SK-N-SH treated with all-trans-retinoic acid at 6 μM for 48 hours (cell line): ENCODE measurements at regions not wholly inside any gene's neighbourhood (a gene's known extent, or its start where the extent isn't known, plus 50 kb on each side); places are given as distances from the start of the nearest gene placed in this dataset.

Experiments
- ARNTL ChIP-seq: fragments of 450-650 bp; formaldehyde crosslinking; IDR thresholded peaks from 2 replicates; pipeline ENCODE4 v1.5.0; 2020; ENCODE audit warnings: low read depth, mild to moderate bottlenecking, moderate library complexity, borderline replicate concordance
- ESRRG ChIP-seq: fragments of 250-450 bp; sonication (Bioruptor Pico); IDR thresholded peaks from 2 replicates; pipeline ENCODE4 v1.6.1; 2021; ENCODE audit warnings: mild to moderate bottlenecking
- PATZ1 ChIP-seq: fragments of 250-450 bp; sonication (Bioruptor Pico); IDR thresholded peaks from 2 replicates; pipeline ENCODE4 v1.8.0; 2020; ENCODE audit warnings: mild to moderate bottlenecking, moderate library complexity, borderline replicate concordance
- RARB ChIP-seq: fragments of 250-450 bp; sonication (Bioruptor Pico); IDR thresholded peaks from 2 replicates; pipeline ENCODE4 v1.8.0; 2021; ENCODE audit warnings: mild to moderate bottlenecking, moderate library complexity

- TF ChIP-seq ARNTL (CRISPR knock-in tag) (no peak), PATZ1 (CRISPR knock-in tag) (no peak), ESRRG (CRISPR knock-in tag) (no peak), RARB (CRISPR knock-in tag) (no peak)
Measured at GRCh38 chr10:90066435-90066834, 365.0 kb downstream of the KIF20B start.
